ENCODE measurements at regions not wholly inside any gene's neighbourhood (a gene's known extent, or its start where the extent isn't known, plus 50 kb on each side); places are given as distances from the start of the nearest gene placed in this dataset.

DNA sequence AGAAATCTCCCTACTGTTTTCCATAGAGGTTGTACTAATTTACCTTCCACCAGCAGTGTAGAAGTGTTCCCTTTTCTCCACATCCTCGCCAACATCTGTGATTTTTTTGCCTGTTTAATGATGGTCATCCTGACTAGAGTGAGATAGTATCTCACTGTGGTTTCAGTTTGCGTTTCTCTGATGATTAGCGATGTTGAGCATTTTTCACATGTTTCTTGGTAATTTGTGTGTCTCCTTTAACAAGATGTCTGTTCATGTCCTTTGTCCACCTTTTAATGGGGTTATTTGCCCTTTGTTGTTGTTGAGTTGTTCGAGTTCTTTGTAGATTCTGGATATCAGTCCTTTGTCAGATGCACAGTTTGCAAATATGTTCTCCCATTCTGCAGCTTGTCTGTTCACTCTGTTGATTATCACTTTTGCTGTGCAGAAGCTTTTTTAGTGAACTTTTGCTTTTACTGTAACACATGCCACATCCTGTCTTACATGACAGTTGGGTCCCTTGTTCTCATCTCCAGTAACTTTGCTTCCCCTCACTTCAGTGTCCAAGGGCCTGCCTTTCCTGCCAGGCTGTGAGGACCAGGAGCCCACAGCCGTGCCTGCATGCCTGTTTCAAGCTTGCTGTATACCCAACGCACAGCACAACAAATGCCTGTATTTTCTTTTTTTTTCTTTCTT lies 64.9 kb downstream of the SPRING1 start:
- no peak for DNase-seq (ENCODE audit: low spot score)
- Histone ChIP-seq H3K79me2 (no peaks in the 10 kb centered on the region), H3K27ac (no peak overlapping the region), H3K4me3 (no peak overlapping the region), H3K9me2 (replicated peaks; ENCODE audit: insufficient read depth) (no peaks in the 10 kb centered on the region), H3K27me3 (no peaks in the 10 kb centered on the region), H3K4me2 (no peak overlapping the region), H3K9me3 (ENCODE audit: low read depth) (no peaks in the 10 kb centered on the region), H3K4me1 (ENCODE audit: insufficient read depth) (no peaks in the 10 kb centered on the region), H2AFZ (no peak overlapping the region), H4K20me1 (ENCODE audit: insufficient read depth, poor library complexity, severe bottlenecking) (no peaks in the 10 kb centered on the region), H3K36me3 (replicated peaks; ENCODE audit: insufficient read depth, low read depth) (no peaks in the 10 kb centered on the region)
- 70% methylated on average over 6 of the region's 6 CpGs for WGBS (ENCODE audit: low lambda C conversion rate, missing lambda C conversion rate)
- TF ChIP-seq EZH2phosphoT487 (IDR thresholded peaks at IDR 0.05; ENCODE audit: low read depth, severe bottlenecking, unreplicated experiment) (no peak), EZH2 (IDR thresholded peaks at IDR 0.05; ENCODE audit: borderline replicate concordance) (no peak)
- TF ChIP-seq, protein P1, sequence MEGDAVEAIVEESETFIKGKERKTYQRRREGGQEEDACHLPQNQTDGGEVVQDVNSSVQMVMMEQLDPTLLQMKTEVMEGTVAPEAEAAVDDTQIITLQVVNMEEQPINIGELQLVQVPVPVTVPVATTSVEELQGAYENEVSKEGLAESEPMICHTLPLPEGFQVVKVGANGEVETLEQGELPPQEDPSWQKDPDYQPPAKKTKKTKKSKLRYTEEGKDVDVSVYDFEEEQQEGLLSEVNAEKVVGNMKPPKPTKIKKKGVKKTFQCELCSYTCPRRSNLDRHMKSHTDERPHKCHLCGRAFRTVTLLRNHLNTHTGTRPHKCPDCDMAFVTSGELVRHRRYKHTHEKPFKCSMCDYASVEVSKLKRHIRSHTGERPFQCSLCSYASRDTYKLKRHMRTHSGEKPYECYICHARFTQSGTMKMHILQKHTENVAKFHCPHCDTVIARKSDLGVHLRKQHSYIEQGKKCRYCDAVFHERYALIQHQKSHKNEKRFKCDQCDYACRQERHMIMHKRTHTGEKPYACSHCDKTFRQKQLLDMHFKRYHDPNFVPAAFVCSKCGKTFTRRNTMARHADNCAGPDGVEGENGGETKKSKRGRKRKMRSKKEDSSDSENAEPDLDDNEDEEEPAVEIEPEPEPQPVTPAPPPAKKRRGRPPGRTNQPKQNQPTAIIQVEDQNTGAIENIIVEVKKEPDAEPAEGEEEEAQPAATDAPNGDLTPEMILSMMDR (IDR thresholded peaks at IDR 0.05; ENCODE audit: poor library complexity): no peak

DNA sequence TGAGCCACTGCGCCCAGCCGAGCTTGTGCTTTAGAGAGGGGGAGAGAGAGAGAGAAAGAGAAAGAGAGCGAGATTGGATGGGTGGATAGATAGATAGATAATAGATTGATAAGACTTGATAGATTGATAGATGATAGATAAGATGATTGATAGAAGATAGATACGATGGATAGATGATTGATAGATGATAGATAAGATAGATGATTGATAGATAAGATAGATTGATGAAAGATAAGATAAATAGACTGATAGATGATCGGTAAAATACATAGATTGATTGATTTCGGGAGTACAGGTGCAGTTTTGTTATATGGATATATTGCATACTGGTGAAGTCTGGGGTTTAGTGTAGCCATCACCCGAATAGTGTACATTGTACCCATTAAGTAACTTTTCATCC lies 65.9 kb downstream of the SPRING1 start:
- TF ChIP-seq, protein P1 (IDR thresholded peaks at IDR 0.05; ENCODE audit: poor library complexity): no peak
- no peak for TF ChIP-seq EZH2 (IDR thresholded peaks at IDR 0.05; ENCODE audit: borderline replicate concordance)
- TF ChIP-seq EZH2phosphoT487 (IDR thresholded peaks at IDR 0.05; ENCODE audit: low read depth, severe bottlenecking, unreplicated experiment): no peak
- Histone ChIP-seq H3K4me3 (no peak overlapping the region), H3K4me1 (ENCODE audit: insufficient read depth) (no peaks in the 10 kb centered on the region), H2AFZ (no peak overlapping the region), H3K9me2 (replicated peaks; ENCODE audit: insufficient read depth) (no peaks in the 10 kb centered on the region), H3K27me3 (no peaks in the 10 kb centered on the region), H3K27ac (no peak overlapping the region), H3K9me3 (ENCODE audit: low read depth) (no peaks in the 10 kb centered on the region), H3K79me2 (no peaks in the 10 kb centered on the region), H4K20me1 (ENCODE audit: insufficient read depth, poor library complexity, severe bottlenecking) (no peaks in the 10 kb centered on the region), H3K4me2 (no peak overlapping the region), H3K36me3 (replicated peaks; ENCODE audit: insufficient read depth, low read depth) (no peaks in the 10 kb centered on the region)
- no peak for DNase-seq (ENCODE audit: low spot score)
- WGBS (ENCODE audit: low lambda C conversion rate, missing lambda C conversion rate): 86% methylated on average over 7 of the region's 7 CpGs

DNA sequence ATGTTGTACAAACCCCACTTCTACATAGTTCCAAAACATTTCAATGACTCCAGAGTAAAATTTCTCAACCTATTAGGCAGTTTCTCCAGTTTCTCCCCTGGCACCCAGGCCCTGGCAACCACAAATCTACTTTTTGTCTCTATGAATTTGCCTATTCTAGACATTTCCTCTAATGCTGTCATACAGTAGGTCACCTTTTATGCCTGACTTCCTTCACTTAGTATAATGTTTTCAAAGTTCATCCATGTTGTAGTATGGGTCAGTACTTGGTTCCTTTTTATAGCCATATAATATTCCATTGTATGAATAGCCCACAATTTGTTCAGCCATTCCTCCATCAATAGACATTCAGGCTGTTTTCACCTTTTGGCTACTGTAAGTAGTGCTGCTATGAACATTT lies 67.0 kb downstream of the SPRING1 start:
- no peak for TF ChIP-seq EZH2phosphoT487 (IDR thresholded peaks at IDR 0.05; ENCODE audit: low read depth, severe bottlenecking, unreplicated experiment)
- TF ChIP-seq EZH2 (IDR thresholded peaks at IDR 0.05; ENCODE audit: borderline replicate concordance): no peak
- TF ChIP-seq, protein P1 (IDR thresholded peaks at IDR 0.05; ENCODE audit: poor library complexity): no peak
- Histone ChIP-seq H3K9me2 (replicated peaks; ENCODE audit: insufficient read depth) (no peaks in the 10 kb centered on the region), H3K4me2 (no peak overlapping the region), H3K79me2 (no peaks in the 10 kb centered on the region), H3K27ac (no peak overlapping the region), H2AFZ (no peak overlapping the region), H3K4me3 (no peak overlapping the region), H3K4me1 (ENCODE audit: insufficient read depth) (no peaks in the 10 kb centered on the region), H3K9me3 (ENCODE audit: low read depth) (no peaks in the 10 kb centered on the region), H3K27me3 (no peaks in the 10 kb centered on the region), H3K36me3 (replicated peaks; ENCODE audit: insufficient read depth, low read depth) (no peaks in the 10 kb centered on the region), H4K20me1 (ENCODE audit: insufficient read depth, poor library complexity, severe bottlenecking) (no peaks in the 10 kb centered on the region)
- no peak for DNase-seq (ENCODE audit: low spot score)

Data from hepatocyte (in vitro differentiated cells).